Activated CD4-positive, alpha-beta T cell treated with anti-CD3 and anti-CD28 coated beads for 36 hours (primary cell): ENCODE measurements at regions not wholly inside any gene's neighbourhood (a gene's known extent, or its start where the extent isn't known, plus 50 kb on each side); places are given as distances from the start of the nearest gene placed in this dataset.

Source experiments
- ATAC-seq: fragments of 200-7000 bp; cut with Tn5 transposase; one replicate; pipeline ENCODE4 v1.10.0; 2021; ENCODE audit warnings: mild to moderate bottlenecking, moderate library complexity
- CTCF ChIA-PET: fragments of 350-600 bp; sonication (Branson Sonifier 250); formaldehyde crosslinking; loops from one replicate; lab custom pipeline; 2021; ENCODE audit warnings: antibody characterized with exemption; lab: Charles Lee
- POLR2A ChIA-PET: fragments of 350-600 bp; sonication (Branson Sonifier 250); formaldehyde crosslinking; loops from one replicate; lab custom pipeline; 2021; ENCODE audit warnings: antibody characterized with exemption, inconsistent platforms; lab: Charles Lee
- DNase-seq: peaks from one replicate; pipeline ENCODE4 v3.0.0-alpha.2; 2020
- H3K27ac Mint-ChIP-seq: one replicate; pipeline ENCODE4 v1.8.0; 2021; ENCODE audit warnings: mixed read lengths
- H3K27me3 Mint-ChIP-seq: one replicate; pipeline ENCODE4 v1.8.0; 2021; ENCODE audit warnings: mixed read lengths
- H3K36me3 Mint-ChIP-seq: one replicate; pipeline ENCODE4 v1.8.0; 2021; ENCODE audit warnings: low read depth, mixed read lengths
- H3K4me1 Mint-ChIP-seq: one replicate; pipeline ENCODE4 v1.8.0; 2021; ENCODE audit warnings: mixed read lengths
- H3K4me3 Mint-ChIP-seq: one replicate; pipeline ENCODE4 v1.8.0; 2021; ENCODE audit warnings: mild to moderate bottlenecking, moderate library complexity, mixed read lengths
- H3K9me3 Mint-ChIP-seq: one replicate; pipeline ENCODE4 v1.8.0; 2021; ENCODE audit warnings: low read depth, mixed read lengths
- intact Hi-C, 2 experiments: fragments of 100-400 bp; cut with DNase I in 1 of 2; cut with micrococcal nuclease in 1 of 2; formaldehyde crosslinking; loops; one replicate each; pipeline versions ENCODE4 v1.14.2 to v1.15.1; 2022 to 2024; cut with DNase I, micrococcal nuclease

GRCh38 chr13:90696254-90696653, 651.2 kb upstream of the MIR17HG start:
- ChIA-PET CTCF (no interaction called here), POLR2A (no interaction called here)
- no peak overlapping the region for H3K27ac Mint-ChIP-seq
- H3K9me3 Mint-ChIP-seq: no peaks in the 10 kb centered on the region
- H3K4me3 Mint-ChIP-seq: no peak overlapping the region
- ATAC-seq (no peak), DNase-seq (no peak)
- no peaks in the 10 kb centered on the region for H3K36me3 Mint-ChIP-seq
- no peaks in the 10 kb centered on the region for H3K4me1 Mint-ChIP-seq
- intact Hi-C loops: no loop called here
- H3K27me3 Mint-ChIP-seq: no peaks in the 10 kb centered on the region

- no peaks in the 10 kb centered on the region for H3K9me3 Mint-ChIP-seq
- H3K27ac Mint-ChIP-seq: no peak overlapping the region
- H3K4me1 Mint-ChIP-seq: no peaks in the 10 kb centered on the region
- intact Hi-C loops: no loop called here
- CTCF ChIA-PET: no interaction called here
- no peak for DNase-seq
- no peaks in the 10 kb centered on the region for H3K27me3 Mint-ChIP-seq
- H3K36me3 Mint-ChIP-seq: no peaks in the 10 kb centered on the region
- POLR2A ChIA-PET: no interaction called here
- no peak overlapping the region for H3K4me3 Mint-ChIP-seq
- no peak for ATAC-seq
These were observed 650.8 kb upstream of the MIR17HG start for GRCh38 chr13:90696656-90697055.

- Mint-ChIP-seq H3K36me3 (no peaks in the 10 kb centered on the region), H3K4me3 (no peak overlapping the region), H3K9me3 (peaks cover 7% of the 10 kb centered on the region), H3K27me3 (no peaks in the 10 kb centered on the region), H3K27ac (no peak overlapping the region), H3K4me1 (no peaks in the 10 kb centered on the region)
- DNase-seq (no peak), ATAC-seq (no peak)
- intact Hi-C loops: no loop called here
- ChIA-PET POLR2A (no interaction called here), CTCF (no interaction called here)
These were observed 647.1 kb upstream of the MIR17HG start for GRCh38 chr13:90700340-90700739.

GRCh38 chr13:90701264-90701663, 646.2 kb upstream of the MIR17HG start:
- DNase-seq (no peak), ATAC-seq (no peak)
- intact Hi-C loops: no loop called here
- Mint-ChIP-seq H3K4me1 (no peaks in the 10 kb centered on the region), H3K9me3 (peaks cover 7% of the 10 kb centered on the region), H3K4me3 (no peak overlapping the region), H3K27ac (no peak overlapping the region), H3K36me3 (no peaks in the 10 kb centered on the region), H3K27me3 (no peaks in the 10 kb centered on the region)
- ChIA-PET CTCF (no interaction called here), POLR2A (no interaction called here)

- H3K27ac Mint-ChIP-seq: no peak overlapping the region
- no peaks in the 10 kb centered on the region for H3K4me1 Mint-ChIP-seq
- peaks cover 7% of the 10 kb centered on the region for H3K9me3 Mint-ChIP-seq
- CTCF ChIA-PET: no interaction called here
- POLR2A ChIA-PET: no interaction called here
- no peaks in the 10 kb centered on the region for H3K27me3 Mint-ChIP-seq
- DNase-seq (no peak), ATAC-seq (no peak)
- H3K4me3 Mint-ChIP-seq: no peak overlapping the region
- intact Hi-C loops: no loop called here
- H3K36me3 Mint-ChIP-seq: no peaks in the 10 kb centered on the region
These were observed 645.4 kb upstream of the MIR17HG start for GRCh38 chr13:90702050-90702449.

GRCh38 chr13:90706631-90707030, 640.9 kb upstream of the MIR17HG start:
- intact Hi-C loops: no loop called here
- no peak overlapping the region for H3K27ac Mint-ChIP-seq
- H3K4me1 Mint-ChIP-seq: no peaks in the 10 kb centered on the region
- no peak overlapping the region for H3K4me3 Mint-ChIP-seq
- no peaks in the 10 kb centered on the region for H3K27me3 Mint-ChIP-seq
- CTCF ChIA-PET: no interaction called here
- peaks cover 7% of the 10 kb centered on the region for H3K9me3 Mint-ChIP-seq
- H3K36me3 Mint-ChIP-seq: no peaks in the 10 kb centered on the region
- no peak for ATAC-seq
- no peak for DNase-seq
- POLR2A ChIA-PET: no interaction called here

GRCh38 chr13:90708128-90708527, 639.4 kb upstream of the MIR17HG start:
- Mint-ChIP-seq H3K4me3 (no peak overlapping the region), H3K36me3 (no peaks in the 10 kb centered on the region), H3K9me3 (peaks cover 5% of the 10 kb centered on the region), H3K27ac (no peak overlapping the region), H3K4me1 (no peaks in the 10 kb centered on the region), H3K27me3 (no peaks in the 10 kb centered on the region)
- POLR2A ChIA-PET: no interaction called here
- DNase-seq (no peak), ATAC-seq (no peak)
- intact Hi-C loops: no loop called here
- CTCF ChIA-PET: interaction anchor here (0.5 kb wide), 1 partner anchor 104 kb away, joined by 3 read pairs; no protein-coding TSS in a partner anchor

- Mint-ChIP-seq H3K27ac (no peak overlapping the region), H3K4me3 (no peak overlapping the region), H3K9me3 (peaks cover 5% of the 10 kb centered on the region), H3K36me3 (no peaks in the 10 kb centered on the region), H3K4me1 (no peaks in the 10 kb centered on the region), H3K27me3 (no peaks in the 10 kb centered on the region)
- intact Hi-C loops: no loop called here
- ATAC-seq (no peak), DNase-seq (no peak)
- POLR2A ChIA-PET: no interaction called here
- CTCF ChIA-PET: no interaction called here
These were observed 638.2 kb upstream of the MIR17HG start for GRCh38 chr13:90709319-90709718.

- ChIA-PET POLR2A (no interaction called here), CTCF (no interaction called here)
- DNase-seq: no peak
- no peak for ATAC-seq
- Mint-ChIP-seq H3K9me3 (peaks cover 3% of the 10 kb centered on the region), H3K4me1 (no peaks in the 10 kb centered on the region), H3K4me3 (no peak overlapping the region), H3K27ac (no peak overlapping the region), H3K27me3 (no peaks in the 10 kb centered on the region), H3K36me3 (no peaks in the 10 kb centered on the region)
- intact Hi-C loops: no loop called here
These were observed 637.2 kb upstream of the MIR17HG start for GRCh38 chr13:90710164-90710759.

GRCh38 chr13:90713441-90714133, 633.9 kb upstream of the MIR17HG start:
- no peak for DNase-seq
- Mint-ChIP-seq H3K4me1 (no peaks in the 10 kb centered on the region), H3K4me3 (no peak overlapping the region), H3K36me3 (no peaks in the 10 kb centered on the region), H3K9me3 (peaks cover 5% of the 10 kb centered on the region), H3K27ac (no peak overlapping the region), H3K27me3 (no peaks in the 10 kb centered on the region)
- ATAC-seq: no peak
- ChIA-PET POLR2A (no interaction called here), CTCF (no interaction called here)
- intact Hi-C loops: no loop called here

- H3K4me3 Mint-ChIP-seq: no peak overlapping the region
- peaks cover 8% of the 10 kb centered on the region for H3K9me3 Mint-ChIP-seq
- ATAC-seq (no peak), DNase-seq (no peak)
- no peaks in the 10 kb centered on the region for H3K27me3 Mint-ChIP-seq
- no peaks in the 10 kb centered on the region for H3K36me3 Mint-ChIP-seq
- intact Hi-C loops: no loop called here
- ChIA-PET CTCF (no interaction called here), POLR2A (no interaction called here)
- H3K4me1 Mint-ChIP-seq: no peaks in the 10 kb centered on the region
- no peak overlapping the region for H3K27ac Mint-ChIP-seq
These were observed 632.0 kb upstream of the MIR17HG start for GRCh38 chr13:90715485-90715884.

- ATAC-seq (no peak), DNase-seq (no peak)
- Mint-ChIP-seq H3K4me3 (no peak overlapping the region), H3K27ac (no peak overlapping the region), H3K9me3 (peaks cover 11% of the 10 kb centered on the region), H3K36me3 (no peaks in the 10 kb centered on the region), H3K4me1 (no peaks in the 10 kb centered on the region), H3K27me3 (no peaks in the 10 kb centered on the region)
- ChIA-PET CTCF (no interaction called here), POLR2A (no interaction called here)
- intact Hi-C loops: no loop called here
These were observed 630.0 kb upstream of the MIR17HG start for GRCh38 chr13:90717451-90717936.
